ENCODE measurements at regions not wholly inside any gene's neighbourhood (a gene's known extent, or its start where the extent isn't known, plus 50 kb on each side); places are given as distances from the start of the nearest gene placed in this dataset.

DNA sequence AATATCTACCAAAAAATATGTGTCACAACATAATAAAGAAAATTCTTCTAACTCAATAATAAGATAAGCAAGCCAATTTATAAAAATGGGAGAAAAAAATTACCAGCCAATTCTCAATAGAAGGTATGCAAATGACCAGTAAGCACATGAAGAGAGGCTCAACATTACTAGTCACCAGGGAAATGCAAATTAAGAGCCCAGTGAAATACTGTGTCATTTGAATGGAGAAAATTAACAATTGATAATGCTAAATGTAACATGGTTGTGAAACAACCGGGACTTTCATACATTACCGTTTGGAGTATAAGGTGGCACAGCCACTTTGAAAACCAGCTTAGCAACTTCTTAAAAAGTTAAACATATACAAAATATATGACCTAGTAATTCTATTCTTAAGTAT lies 460.7 kb downstream of the IGSF11 start:
- TF ChIP-seq POLR2AphosphoS5 (IDR thresholded peaks at IDR 0.05) (no peak), EP300 (IDR thresholded peaks at IDR 0.05) (no peak), POLR2A (IDR thresholded peaks at IDR 0.05) (no peak)
- TF ChIP-seq, protein P1, sequence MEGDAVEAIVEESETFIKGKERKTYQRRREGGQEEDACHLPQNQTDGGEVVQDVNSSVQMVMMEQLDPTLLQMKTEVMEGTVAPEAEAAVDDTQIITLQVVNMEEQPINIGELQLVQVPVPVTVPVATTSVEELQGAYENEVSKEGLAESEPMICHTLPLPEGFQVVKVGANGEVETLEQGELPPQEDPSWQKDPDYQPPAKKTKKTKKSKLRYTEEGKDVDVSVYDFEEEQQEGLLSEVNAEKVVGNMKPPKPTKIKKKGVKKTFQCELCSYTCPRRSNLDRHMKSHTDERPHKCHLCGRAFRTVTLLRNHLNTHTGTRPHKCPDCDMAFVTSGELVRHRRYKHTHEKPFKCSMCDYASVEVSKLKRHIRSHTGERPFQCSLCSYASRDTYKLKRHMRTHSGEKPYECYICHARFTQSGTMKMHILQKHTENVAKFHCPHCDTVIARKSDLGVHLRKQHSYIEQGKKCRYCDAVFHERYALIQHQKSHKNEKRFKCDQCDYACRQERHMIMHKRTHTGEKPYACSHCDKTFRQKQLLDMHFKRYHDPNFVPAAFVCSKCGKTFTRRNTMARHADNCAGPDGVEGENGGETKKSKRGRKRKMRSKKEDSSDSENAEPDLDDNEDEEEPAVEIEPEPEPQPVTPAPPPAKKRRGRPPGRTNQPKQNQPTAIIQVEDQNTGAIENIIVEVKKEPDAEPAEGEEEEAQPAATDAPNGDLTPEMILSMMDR (IDR thresholded peaks at IDR 0.05), result no peak
